Activated CD4-positive, CD25-positive, alpha-beta regulatory T cell treated with anti-CD3 and anti-CD28 coated beads, Interleukin-2, amount 50 U/mL, for 16 hours (primary cell): ENCODE measurements at regions not wholly inside any gene's neighbourhood (a gene's known extent, or its start where the extent isn't known, plus 50 kb on each side); places are given as distances from the start of the nearest gene placed in this dataset.

ENCODE experiments used
- DNase-seq: peaks from one replicate; pipeline ENCODE4 v3.0.0-alpha.2; 2020; ENCODE audit warnings: low read depth, low spot score

GRCh38 chr2:8154936-8155335 lies 526.9 kb upstream of the ID2 start:
- DNase-seq: no peak

GRCh38 chr2:8157621-8158430 lies 524.0 kb upstream of the ID2 start:
- DNase-seq: no peak

- DNase-seq: no peak
Observed at GRCh38 chr2:8158711-8159110, 523.1 kb upstream of the ID2 start.

DNA sequence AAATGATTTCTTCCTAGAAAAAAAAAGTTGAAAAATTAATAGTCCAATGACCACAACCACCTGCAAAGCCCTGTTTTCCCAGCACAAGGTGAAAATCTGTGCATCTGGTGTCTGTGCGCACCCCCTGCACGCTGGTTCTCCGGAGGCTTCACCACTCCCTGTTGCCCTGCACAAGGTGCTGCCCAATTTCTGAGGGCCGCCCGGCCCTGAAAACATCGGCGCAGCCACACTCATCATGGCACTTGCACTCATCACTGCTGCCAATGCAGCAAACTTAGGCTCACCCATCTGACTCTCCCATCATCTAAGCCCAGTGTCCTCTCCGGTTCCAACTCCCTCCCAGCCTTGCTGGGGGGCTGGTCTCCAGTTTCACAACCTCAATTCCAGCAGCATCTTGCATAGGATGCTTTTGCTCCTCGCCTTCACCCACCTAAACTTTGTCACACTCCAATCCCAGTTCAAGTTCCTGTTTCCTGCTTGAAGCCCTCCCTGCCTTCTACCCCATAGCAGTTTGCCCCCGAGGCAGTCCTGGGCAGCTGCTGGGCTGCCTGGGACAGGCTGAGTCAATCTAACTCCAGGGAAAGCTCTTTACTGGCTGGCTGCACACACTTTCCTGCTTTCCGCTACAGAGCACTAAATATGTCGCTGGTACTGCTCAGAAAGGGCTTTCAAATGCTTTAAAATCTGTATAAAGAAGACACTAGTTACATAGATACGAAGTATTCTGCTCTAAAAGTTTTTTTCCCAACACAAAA lies 522.5 kb upstream of the ID2 start:
- DNase-seq: no peak

GRCh38 chr2:8159966-8160603 lies 521.8 kb upstream of the ID2 start:
- DNase-seq: no peak

- DNase-seq: no peak
Observed at GRCh38 chr2:8160959-8161358, 520.9 kb upstream of the ID2 start.

- DNase-seq: no peak
Observed at GRCh38 chr2:8162552-8162951, 519.3 kb upstream of the ID2 start.

GRCh38 chr2:8165550-8165949 lies 516.3 kb upstream of the ID2 start:
- no peak for DNase-seq

DNA sequence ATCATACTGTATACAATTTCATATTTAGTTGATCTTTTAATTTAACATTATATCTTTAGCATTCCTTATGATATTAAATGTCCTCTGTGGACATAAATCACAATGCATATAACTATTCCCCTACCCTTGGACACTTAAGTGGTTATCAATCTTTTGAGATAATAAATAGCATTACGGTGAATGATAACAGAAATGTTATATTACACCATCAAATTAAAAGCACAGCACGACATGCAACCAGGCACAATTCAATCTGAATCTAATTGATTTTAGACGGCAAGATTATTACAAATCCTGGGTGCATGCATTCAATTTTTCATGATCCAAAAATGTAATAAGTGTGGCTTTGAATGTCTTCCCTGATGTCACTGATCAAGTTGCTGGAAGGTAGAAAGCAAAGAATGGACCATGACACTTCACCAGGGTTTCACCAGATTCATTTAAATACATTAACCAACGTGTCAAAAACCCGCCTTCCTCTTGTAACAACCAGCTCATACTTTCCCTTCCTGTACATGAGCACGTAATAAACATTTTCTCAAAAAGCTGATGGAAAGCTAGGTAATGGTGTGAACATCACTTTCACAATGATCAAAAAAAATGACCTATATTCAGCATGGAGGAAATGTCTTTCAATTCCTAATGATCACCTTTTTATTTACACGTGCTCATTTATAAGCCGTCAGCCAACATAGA lies 513.7 kb upstream of the ID2 start:
- no peak for DNase-seq

- DNase-seq: no peak
Observed at GRCh38 chr2:8168876-8169424, 512.9 kb upstream of the ID2 start.

DNA sequence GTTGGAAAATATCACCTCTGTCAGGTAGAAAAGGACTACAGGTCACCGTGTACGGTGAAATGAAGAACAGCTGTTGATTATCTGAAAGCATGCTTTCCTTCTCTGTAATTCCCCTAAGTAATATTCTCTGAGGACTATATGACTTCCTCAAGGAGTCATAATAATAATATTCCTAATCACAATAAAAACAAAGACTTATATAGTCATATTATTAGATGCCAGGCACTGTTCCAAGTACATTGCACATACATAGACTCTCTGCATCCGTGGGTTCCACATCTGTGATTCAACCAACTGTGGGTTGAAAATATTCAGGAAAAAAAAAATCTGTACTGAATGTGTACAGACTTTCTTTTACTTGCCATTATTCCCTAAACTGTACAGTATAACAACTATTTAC lies 512.4 kb upstream of the ID2 start:
- no peak for DNase-seq

DNA sequence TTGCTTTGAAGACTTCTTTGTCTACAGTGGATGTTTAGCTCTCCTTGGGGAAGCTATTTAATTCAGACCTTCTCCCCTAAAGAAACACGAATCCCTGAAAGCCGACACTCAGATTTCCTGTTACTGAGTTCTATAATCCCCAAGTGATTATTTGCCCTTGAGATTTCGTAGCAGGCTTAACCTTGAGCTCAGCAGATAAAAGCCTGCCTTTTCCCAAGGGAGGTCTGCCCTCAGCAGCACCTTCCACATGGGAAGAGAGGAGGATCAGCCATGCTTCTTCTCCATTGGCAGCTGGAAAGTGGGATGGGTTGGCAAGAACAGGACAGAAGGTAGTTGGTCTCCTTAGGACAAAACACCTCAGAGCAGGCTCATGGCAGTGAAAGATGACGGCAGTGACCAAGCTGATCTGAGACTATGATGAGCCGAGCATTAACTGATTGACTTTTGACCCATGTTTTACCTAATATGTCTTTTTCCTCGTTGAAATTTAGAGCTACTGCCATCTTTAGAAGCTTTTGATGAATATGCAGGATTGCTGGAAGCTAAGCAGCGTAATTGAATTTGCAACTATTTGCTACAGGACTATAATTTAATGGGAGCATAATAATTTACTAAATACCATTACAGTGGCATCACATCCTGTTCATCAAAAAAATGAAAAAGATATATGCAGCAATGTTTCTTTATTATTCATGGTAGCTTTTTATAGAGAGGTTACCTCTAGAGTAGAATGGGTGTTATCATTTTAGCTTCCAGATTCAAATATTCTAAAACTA lies 511.1 kb upstream of the ID2 start:
- DNase-seq: no peak

DNA sequence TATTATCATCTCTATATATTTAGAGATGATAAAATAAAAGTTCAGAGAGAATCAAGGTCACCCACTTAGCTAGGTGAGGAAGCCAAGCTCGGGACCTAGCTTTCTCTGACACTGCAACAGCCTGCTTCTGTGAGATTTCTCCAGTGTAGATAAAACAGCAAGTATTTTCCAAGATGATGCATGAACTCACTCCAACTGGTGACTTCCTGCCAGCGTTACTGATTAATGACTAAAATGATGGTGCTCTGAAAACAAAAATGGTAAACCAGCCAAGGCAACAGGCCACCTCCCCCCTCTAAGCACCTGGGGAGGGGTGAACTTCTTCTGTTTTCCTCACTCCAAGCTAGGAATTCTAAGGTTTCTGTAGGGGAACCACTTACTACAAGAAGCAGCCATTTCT lies 510.2 kb upstream of the ID2 start:
- no peak for DNase-seq

- DNase-seq: no peak
Observed at GRCh38 chr2:8172661-8173060, 509.2 kb upstream of the ID2 start.

- DNase-seq: no peak
Observed at GRCh38 chr2:8174641-8175257, 507.1 kb upstream of the ID2 start.

DNA sequence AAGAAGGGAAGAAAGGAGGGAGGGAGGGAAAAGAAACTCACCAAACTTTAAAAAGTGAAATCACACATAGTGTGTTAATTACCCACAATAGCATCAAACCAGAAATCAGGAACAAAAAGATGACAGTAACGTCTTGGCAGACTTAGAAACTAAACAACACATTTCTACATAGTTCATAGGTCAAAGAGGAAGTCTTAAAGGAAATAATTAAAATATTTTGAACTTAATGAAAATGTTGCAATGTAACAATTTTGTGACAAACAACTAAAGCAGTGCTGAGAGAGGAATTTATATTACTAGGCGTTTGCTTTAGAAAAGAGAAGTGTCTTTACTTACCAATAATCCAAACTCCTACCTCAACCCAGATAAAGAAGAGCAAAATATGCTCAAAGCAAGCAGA lies 505.0 kb upstream of the ID2 start:
- no peak for DNase-seq

- DNase-seq: no peak
Observed at GRCh38 chr2:8177566-8177965, 504.3 kb upstream of the ID2 start.

DNA sequence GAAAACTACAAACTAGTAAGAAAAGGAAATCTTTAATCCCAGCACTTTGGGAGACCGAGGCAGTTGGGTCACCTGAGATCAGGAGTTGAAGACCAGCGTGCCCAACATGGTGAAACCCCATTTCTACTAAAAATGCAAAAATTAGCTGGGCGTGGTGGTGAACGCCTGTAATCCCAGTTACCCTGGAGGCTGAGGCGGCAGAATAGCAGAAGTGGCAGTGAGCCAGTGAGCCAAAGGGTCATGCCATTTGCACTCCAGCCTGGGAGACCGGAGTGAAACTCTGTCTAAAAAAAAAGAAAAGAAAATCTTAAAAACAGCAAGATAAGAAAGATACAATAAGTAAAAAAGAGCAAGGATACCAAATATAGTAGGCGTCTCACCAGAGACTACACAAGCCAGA lies 502.9 kb upstream of the ID2 start:
- no peak for DNase-seq

DNA sequence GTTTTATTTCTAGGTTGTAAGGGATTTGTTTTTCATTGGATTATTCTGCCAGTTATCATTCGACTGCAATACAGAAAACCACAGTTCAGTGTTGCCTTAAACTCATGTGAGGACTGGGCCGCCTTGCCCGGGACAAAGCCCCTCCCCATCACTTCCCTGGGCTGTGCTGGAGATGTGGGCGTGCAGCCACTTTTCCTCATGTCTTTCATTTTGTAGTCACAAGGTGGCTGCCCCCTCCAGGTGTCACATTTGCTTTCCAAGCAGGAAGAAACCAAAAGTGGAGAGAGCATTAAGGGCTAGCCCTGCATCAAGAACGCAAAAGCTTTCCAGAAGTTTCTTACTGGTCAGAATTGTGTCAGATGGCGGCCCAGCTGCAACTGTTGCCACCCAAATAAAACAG lies 492.5 kb upstream of the ID2 start:
- no peak for DNase-seq

- no peak for DNase-seq
Observed at GRCh38 chr2:8190279-8190678, 491.6 kb upstream of the ID2 start.

GRCh38 chr2:8191427-8191826 lies 490.4 kb upstream of the ID2 start:
- no peak for DNase-seq
